Fibroblast of pulmonary artery (primary cell): ENCODE measurements at regions not wholly inside any gene's neighbourhood (a gene's known extent, or its start where the extent isn't known, plus 50 kb on each side); places are given as distances from the start of the nearest gene placed in this dataset.
A peak's percentile ranks its signal among the peaks of the same experiment; 100 is the strongest.

ENCODE experiments used
- DNase-seq: peaks from one replicate; pipeline ENCODE4 v3.0.0-alpha.2; 2010; ENCODE audit warnings: low read depth
- H3K4me3 ChIP-seq: replicated peaks from 2 replicates; pipeline ENCODE4 v1.5.1; 2011; ENCODE audit warnings: low read depth, mild to moderate bottlenecking, control low read depth, low read length, moderate library complexity
- TF ChIP-seq, protein P1 (sequence below): IDR thresholded peaks from 2 replicates; pipeline ENCODE4 v1.5.1; 2011; ENCODE audit warnings: mild to moderate bottlenecking, control low read depth, low read length, inconsistent platforms; ENCODE audit errors: missing control alignments

- TF ChIP-seq, protein P1, sequence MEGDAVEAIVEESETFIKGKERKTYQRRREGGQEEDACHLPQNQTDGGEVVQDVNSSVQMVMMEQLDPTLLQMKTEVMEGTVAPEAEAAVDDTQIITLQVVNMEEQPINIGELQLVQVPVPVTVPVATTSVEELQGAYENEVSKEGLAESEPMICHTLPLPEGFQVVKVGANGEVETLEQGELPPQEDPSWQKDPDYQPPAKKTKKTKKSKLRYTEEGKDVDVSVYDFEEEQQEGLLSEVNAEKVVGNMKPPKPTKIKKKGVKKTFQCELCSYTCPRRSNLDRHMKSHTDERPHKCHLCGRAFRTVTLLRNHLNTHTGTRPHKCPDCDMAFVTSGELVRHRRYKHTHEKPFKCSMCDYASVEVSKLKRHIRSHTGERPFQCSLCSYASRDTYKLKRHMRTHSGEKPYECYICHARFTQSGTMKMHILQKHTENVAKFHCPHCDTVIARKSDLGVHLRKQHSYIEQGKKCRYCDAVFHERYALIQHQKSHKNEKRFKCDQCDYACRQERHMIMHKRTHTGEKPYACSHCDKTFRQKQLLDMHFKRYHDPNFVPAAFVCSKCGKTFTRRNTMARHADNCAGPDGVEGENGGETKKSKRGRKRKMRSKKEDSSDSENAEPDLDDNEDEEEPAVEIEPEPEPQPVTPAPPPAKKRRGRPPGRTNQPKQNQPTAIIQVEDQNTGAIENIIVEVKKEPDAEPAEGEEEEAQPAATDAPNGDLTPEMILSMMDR: no peak
- H3K4me3 ChIP-seq: no peak overlapping the region
- no peak for DNase-seq
These were observed 1576.5 kb downstream of the PCDH9 start for GRCh38 chr13:65653613-65654012.

DNA sequence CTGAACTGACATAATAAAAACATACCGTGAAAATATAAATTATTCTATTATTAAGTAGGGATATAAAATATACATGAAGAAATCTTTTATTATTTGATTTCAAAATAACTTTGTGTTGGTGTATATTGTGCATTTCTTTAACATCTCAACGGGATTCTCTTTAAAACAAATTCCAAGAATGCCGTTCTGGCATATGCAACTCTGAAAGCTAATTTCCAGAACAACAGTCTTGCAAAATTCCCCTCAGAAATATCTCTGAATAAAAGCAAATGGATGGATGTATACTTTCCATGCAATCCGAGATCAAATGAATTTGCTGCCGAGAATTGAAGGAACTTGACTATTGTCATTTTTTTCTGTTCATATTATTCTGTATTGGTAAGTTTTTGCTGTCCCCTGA lies 1579.8 kb downstream of the PCDH9 start:
- no peak for DNase-seq
- H3K4me3 ChIP-seq: no peak overlapping the region
- TF ChIP-seq, protein P1: no peak

GRCh38 chr13:65642996-65643395 lies 1587.1 kb downstream of the PCDH9 start:
- no peak for DNase-seq
- TF ChIP-seq, protein P1: no peak
- H3K4me3 ChIP-seq: no peak overlapping the region

DNA sequence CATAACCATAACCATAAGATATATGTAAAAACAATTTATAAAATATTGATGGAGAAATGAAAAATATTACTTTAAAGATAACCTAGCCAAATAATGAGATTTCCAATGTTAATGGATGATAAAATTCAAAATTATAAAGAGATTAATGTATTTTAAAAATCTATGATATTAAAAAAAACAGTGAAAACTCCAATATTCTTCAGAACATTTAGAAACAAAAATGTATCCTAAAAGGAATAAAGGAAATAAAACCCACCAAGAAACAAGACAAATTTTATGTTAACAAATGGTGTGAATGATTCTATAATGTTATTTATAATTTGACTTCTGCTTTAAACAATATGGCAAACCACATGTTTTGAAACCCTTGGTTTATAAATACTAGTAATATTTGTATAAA lies 1587.8 kb downstream of the PCDH9 start:
- no peak for DNase-seq
- TF ChIP-seq, protein P1: no peak
- no peak overlapping the region for H3K4me3 ChIP-seq

- TF ChIP-seq, protein P1: peak; percentile 92
- no peak overlapping the region for H3K4me3 ChIP-seq
- DNase-seq: peak; percentile 79
These were observed 1591.5 kb downstream of the PCDH9 start for GRCh38 chr13:65638572-65639168.

DNA sequence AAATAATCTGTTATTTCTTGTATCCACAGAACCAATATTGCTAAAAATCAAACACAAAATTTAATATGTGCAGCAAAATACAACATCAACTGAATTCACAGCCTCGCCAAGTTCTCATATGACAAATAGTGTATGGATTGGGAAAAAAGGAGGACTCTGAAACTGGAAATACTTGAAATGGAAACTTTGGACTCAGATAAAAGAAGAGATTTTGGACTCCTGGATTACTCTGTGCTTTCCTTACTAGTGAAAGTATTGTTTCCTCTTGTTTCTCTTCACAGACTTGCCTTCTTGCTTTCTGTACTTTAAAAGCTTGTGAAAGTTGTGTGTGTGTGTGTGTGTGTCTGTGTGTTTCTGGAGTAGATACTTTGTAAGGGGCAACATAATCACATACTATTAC lies 1596.3 kb downstream of the PCDH9 start:
- DNase-seq: no peak
- TF ChIP-seq, protein P1: no peak
- no peak overlapping the region for H3K4me3 ChIP-seq

DNA sequence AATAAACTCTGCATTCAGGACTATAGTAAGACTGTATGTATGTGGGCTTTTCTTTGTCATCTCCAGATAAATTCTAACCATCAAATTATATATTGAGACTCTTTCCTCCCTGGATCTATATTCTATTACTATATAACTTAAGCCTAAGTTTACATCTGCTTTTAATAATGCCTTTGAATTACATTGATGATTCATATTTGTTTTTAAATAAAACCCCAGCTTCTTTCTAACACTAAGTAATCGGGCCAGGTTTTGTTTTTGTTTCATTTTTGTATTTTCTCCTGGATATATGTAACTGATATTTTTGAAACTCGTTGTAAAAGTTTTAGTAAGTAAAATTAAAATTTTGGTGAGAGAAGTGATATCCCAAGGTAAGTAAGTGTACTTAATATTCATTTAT lies 1599.1 kb downstream of the PCDH9 start:
- no peak overlapping the region for H3K4me3 ChIP-seq
- TF ChIP-seq, protein P1: no peak
- no peak for DNase-seq
